ENCODE measurements at regions not wholly inside any gene's neighbourhood (a gene's known extent, or its start where the extent isn't known, plus 50 kb on each side); places are given as distances from the start of the nearest gene placed in this dataset.

- peaks cover 0 to 2% of the 10 kb centered on the region in 2 donors for H3K36me3 Mint-ChIP-seq
- H3K27me3 Mint-ChIP-seq: no peaks in the 10 kb centered on the region
- H3K27ac Mint-ChIP-seq: peak overlapping the region; percentile 67
- peaks cover 0 to 4% of the 10 kb centered on the region in 2 donors for H3K4me1 Mint-ChIP-seq
- DNase-seq: peak; percentile 18
- ATAC-seq (replicated peaks): peak; percentile 89 to 90
- H3K4me3 Mint-ChIP-seq: no peak overlapping the region
- peaks cover 9 to 12% of the 10 kb centered on the region in 2 donors for H3K9me3 Mint-ChIP-seq
Observed at GRCh38 chr4:170336238-170336775, 246.6 kb upstream of the AADAT start.

DNA sequence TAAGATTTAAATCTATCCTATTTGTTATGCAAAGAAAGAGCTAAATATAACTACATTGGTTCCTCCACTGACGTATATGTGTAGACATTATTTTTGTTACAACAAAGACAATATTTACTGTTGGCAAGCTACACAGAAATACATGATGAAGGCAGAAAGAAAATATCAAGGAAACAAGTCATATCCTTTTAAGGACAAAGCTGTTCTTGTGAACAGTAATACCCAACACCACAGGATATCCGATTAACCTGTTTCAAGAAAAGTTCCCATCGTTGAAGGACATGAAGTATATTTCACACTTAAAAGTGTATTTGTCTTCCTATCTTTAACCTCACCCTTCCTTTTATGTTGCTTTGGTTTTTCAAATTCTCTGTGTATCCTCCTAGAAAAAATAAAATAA, 235.8 kb upstream of the AADAT start:
- Mint-ChIP-seq H3K9me3 (peaks cover 15 to 16% of the 10 kb centered on the region in 2 donors), H3K36me3 (peaks cover 0 to 3% of the 10 kb centered on the region in 2 donors), H3K27ac (no peak overlapping the region), H3K4me3 (no peak overlapping the region), H3K27me3 (no peaks in the 10 kb centered on the region), H3K4me1 (no peaks in the 10 kb centered on the region)
- DNase-seq (no peak), ATAC-seq (replicated peaks) (no peak)

DNA sequence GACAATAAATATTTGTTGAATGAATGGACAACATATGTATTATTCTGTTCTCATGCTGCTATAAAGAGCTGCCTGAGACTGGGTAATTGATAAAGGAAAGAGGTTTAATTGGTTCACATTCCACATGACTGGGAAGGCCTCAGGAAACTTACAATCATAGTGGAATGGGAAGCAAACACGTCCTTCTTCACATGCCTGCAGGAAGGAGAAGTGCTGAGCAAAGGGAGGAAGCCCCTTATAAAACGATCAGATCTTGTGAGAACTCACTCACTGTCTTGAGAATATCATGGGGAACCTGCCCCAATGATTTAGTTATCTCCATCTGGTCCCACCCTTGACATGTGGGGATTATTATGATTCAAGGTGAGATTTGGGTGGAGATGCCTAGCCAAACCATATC, 233.9 kb upstream of the AADAT start:
- DNase-seq (no peak), ATAC-seq (replicated peaks) (no peak)
- Mint-ChIP-seq H3K27me3 (no peaks in the 10 kb centered on the region), H3K9me3 (peaks cover 15 to 17% of the 10 kb centered on the region in 2 donors), H3K4me1 (no peaks in the 10 kb centered on the region), H3K4me3 (no peak overlapping the region), H3K36me3 (peaks cover 0 to 3% of the 10 kb centered on the region in 2 donors), H3K27ac (no peak overlapping the region)

- no peak for ATAC-seq (replicated peaks)
- Mint-ChIP-seq H3K4me1 (no peaks in the 10 kb centered on the region), H3K27me3 (no peaks in the 10 kb centered on the region), H3K9me3 (peaks cover 0 to under 1% of the 10 kb centered on the region in 2 donors), H3K36me3 (no peaks in the 10 kb centered on the region), H3K27ac (no peak overlapping the region), H3K4me3 (no peak overlapping the region)
- DNase-seq: no peak
Observed at GRCh38 chr4:170307182-170307581, 217.4 kb upstream of the AADAT start.

GRCh38 chr4:170306208-170306607, 216.5 kb upstream of the AADAT start:
- Mint-ChIP-seq H3K36me3 (no peaks in the 10 kb centered on the region), H3K4me3 (no peak overlapping the region), H3K4me1 (no peaks in the 10 kb centered on the region), H3K27ac (no peak overlapping the region), H3K27me3 (no peaks in the 10 kb centered on the region), H3K9me3 (no peaks in the 10 kb centered on the region)
- DNase-seq: no peak
- ATAC-seq (replicated peaks): no peak

DNA sequence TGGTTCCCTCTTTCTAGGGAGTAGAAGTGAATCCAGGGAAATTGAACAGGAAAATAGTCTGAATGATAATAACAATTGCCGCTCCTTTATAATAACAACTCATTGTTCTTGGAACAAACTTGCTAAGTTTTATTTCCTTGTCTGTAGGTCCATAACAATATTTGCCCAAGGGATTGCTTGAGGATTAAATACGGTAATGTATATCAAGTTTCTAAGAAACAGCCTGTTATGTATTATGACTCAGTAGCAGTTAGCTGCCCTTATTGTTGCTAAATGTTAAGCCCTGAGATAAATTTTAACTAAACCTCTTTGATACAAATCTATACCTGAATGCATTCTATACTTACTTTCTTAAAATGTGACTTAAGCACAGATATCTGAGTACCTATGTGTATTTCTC, 215.9 kb upstream of the AADAT start:
- no peaks in the 10 kb centered on the region for H3K36me3 Mint-ChIP-seq
- H3K27me3 Mint-ChIP-seq: peaks cover 0 to 4% of the 10 kb centered on the region in 2 donors
- DNase-seq (no peak), ATAC-seq (replicated peaks) (no peak)
- no peak overlapping the region for H3K4me3 Mint-ChIP-seq
- no peaks in the 10 kb centered on the region for H3K9me3 Mint-ChIP-seq
- H3K27ac Mint-ChIP-seq: no peak overlapping the region
- no peaks in the 10 kb centered on the region for H3K4me1 Mint-ChIP-seq

- H3K4me1 Mint-ChIP-seq: peaks cover 0 to 10% of the 10 kb centered on the region in 2 donors
- peaks cover 0 to 6% of the 10 kb centered on the region in 2 donors for H3K27me3 Mint-ChIP-seq
- no peak overlapping the region for H3K4me3 Mint-ChIP-seq
- ATAC-seq (replicated peaks) (no peak), DNase-seq (no peak)
- H3K36me3 Mint-ChIP-seq: peaks cover 0 to 4% of the 10 kb centered on the region in 2 donors
- H3K9me3 Mint-ChIP-seq: peaks cover 4 to 5% of the 10 kb centered on the region in 2 donors
- H3K27ac Mint-ChIP-seq: no peak overlapping the region
Observed at GRCh38 chr4:170281027-170281426, 191.3 kb upstream of the AADAT start.

GRCh38 chr4:170278460-170278859, 188.7 kb upstream of the AADAT start:
- H3K27ac Mint-ChIP-seq: no peak overlapping the region
- H3K4me1 Mint-ChIP-seq: peaks cover 0 to 10% of the 10 kb centered on the region in 2 donors
- DNase-seq (no peak), ATAC-seq (replicated peaks) (peak; percentile 56 to 70)
- H3K9me3 Mint-ChIP-seq: peaks cover 4 to 5% of the 10 kb centered on the region in 2 donors
- H3K27me3 Mint-ChIP-seq: peaks cover 0 to 6% of the 10 kb centered on the region in 2 donors
- peaks cover 0 to 4% of the 10 kb centered on the region in 2 donors for H3K36me3 Mint-ChIP-seq
- H3K4me3 Mint-ChIP-seq: no peak overlapping the region

DNA sequence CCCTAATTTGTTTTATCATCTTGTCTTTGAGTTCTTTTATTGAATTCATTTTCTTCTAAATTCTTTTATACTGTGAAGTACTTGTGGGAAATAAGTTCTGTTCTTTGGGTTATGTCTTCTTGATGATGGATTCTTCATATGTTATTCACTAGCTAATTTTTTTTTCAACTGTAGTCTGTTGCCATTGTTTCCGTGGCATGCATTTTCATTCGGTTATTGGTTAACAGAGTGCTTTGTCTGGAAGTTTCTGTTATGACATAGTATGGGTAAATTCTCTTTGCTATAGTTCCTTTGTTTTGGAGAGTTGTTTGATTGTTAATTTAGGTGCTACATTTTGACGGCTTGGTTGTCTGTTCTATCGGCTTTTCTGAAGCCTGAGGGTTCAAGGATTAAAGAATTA, 184.9 kb upstream of the AADAT start:
- peaks cover 0 to 1% of the 10 kb centered on the region in 2 donors for H3K9me3 Mint-ChIP-seq
- no peak overlapping the region for H3K4me3 Mint-ChIP-seq
- peaks cover 0 to 1% of the 10 kb centered on the region in 2 donors for H3K27me3 Mint-ChIP-seq
- H3K27ac Mint-ChIP-seq: no peak overlapping the region
- no peak for ATAC-seq (replicated peaks)
- no peaks in the 10 kb centered on the region for H3K36me3 Mint-ChIP-seq
- peaks cover 3 to 18% of the 10 kb centered on the region in 2 donors for H3K4me1 Mint-ChIP-seq
- no peak for DNase-seq

GRCh38 chr4:170272959-170273358, 183.2 kb upstream of the AADAT start:
- ATAC-seq (replicated peaks): no peak
- H3K4me3 Mint-ChIP-seq: no peak overlapping the region
- H3K27ac Mint-ChIP-seq: no peak overlapping the region
- H3K27me3 Mint-ChIP-seq: peaks cover 0 to 12% of the 10 kb centered on the region in 2 donors
- H3K9me3 Mint-ChIP-seq: peaks cover 0 to 3% of the 10 kb centered on the region in 2 donors
- H3K4me1 Mint-ChIP-seq: peaks cover 3 to 13% of the 10 kb centered on the region in 2 donors
- DNase-seq: no peak
- no peaks in the 10 kb centered on the region for H3K36me3 Mint-ChIP-seq

DNA sequence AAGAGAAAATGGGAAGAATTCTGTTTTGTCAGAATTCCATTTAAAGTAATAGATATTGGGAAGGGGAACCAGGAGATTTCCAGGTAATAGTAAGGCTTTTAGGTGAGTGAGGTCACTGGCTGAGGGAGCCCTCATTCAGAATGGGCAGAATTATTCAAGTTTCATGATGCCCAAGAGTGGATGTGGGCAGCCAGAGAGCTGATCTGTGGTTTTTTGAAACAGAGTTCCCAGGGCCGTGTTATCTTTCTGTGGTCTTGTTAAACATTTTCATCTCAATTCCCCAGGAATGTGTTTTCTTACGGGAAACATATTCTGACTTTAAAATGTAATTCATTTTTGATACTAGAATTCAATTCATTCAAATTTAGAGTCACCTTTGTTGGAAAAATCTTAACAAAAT, 182.0 kb upstream of the AADAT start:
- H3K27me3 Mint-ChIP-seq: peaks cover 0 to 18% of the 10 kb centered on the region in 2 donors
- ATAC-seq (replicated peaks): peak in 1 of 2 donors; percentile 49
- H3K4me3 Mint-ChIP-seq: no peak overlapping the region
- no peaks in the 10 kb centered on the region for H3K36me3 Mint-ChIP-seq
- peaks cover 3 to 13% of the 10 kb centered on the region in 2 donors for H3K4me1 Mint-ChIP-seq
- no peak for DNase-seq
- H3K27ac Mint-ChIP-seq: no peak overlapping the region
- peaks cover 0 to 4% of the 10 kb centered on the region in 2 donors for H3K9me3 Mint-ChIP-seq

DNA sequence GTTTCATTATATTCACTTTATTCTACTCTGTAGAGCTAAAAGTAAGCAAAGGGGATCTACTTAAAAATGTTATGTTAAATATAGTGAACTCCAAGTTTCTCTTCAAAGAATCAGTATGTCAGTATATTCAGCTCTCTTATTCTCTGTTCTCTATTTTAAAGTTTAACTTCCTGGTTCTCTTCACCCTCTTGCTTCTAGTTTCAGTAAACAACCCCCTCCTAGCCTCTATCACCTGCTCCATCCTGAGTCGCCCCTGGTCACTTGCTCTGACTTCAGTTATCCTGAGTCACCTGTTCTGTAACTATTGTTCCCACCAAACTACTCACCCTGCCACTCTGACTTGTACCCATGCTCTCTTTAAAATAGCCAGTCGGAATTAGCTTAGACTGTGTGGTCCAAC, 180.9 kb upstream of the AADAT start:
- peaks cover 0 to 8% of the 10 kb centered on the region in 2 donors for H3K9me3 Mint-ChIP-seq
- peaks cover 0 to 27% of the 10 kb centered on the region in 2 donors for H3K27me3 Mint-ChIP-seq
- peaks cover 3 to 13% of the 10 kb centered on the region in 2 donors for H3K4me1 Mint-ChIP-seq
- DNase-seq: peak; percentile 4
- peak overlapping the region in 1 of 2 donors; percentile 9 for H3K4me3 Mint-ChIP-seq
- no peak overlapping the region for H3K27ac Mint-ChIP-seq
- ATAC-seq (replicated peaks): peak; percentile 87 to 88
- H3K36me3 Mint-ChIP-seq: no peaks in the 10 kb centered on the region

DNA sequence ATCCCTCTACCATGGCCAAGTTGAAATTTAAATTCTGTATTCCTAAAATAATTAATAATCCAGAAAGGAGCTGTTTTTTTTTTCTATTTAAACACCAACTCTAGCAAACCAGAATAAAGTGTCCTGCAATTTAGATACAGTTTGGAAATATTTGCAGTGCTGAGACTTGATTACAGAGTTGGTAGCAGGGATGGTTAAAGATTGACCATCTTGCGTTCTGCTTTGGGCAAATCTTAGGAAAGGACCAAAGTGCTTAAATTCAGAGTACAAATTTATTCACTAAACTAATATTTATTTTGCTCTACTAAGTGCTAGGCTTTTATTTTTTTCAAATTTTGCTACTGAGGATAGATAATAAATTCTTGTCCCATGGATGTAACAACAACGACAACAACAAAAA, 180.2 kb upstream of the AADAT start:
- DNase-seq: no peak
- Mint-ChIP-seq H3K4me1 (peaks cover 3 to 13% of the 10 kb centered on the region in 2 donors), H3K27me3 (peaks cover 0 to 27% of the 10 kb centered on the region in 2 donors), H3K9me3 (peaks cover 0 to 8% of the 10 kb centered on the region in 2 donors), H3K36me3 (no peaks in the 10 kb centered on the region), H3K4me3 (no peak overlapping the region), H3K27ac (no peak overlapping the region)
- ATAC-seq (replicated peaks): no peak

DNA sequence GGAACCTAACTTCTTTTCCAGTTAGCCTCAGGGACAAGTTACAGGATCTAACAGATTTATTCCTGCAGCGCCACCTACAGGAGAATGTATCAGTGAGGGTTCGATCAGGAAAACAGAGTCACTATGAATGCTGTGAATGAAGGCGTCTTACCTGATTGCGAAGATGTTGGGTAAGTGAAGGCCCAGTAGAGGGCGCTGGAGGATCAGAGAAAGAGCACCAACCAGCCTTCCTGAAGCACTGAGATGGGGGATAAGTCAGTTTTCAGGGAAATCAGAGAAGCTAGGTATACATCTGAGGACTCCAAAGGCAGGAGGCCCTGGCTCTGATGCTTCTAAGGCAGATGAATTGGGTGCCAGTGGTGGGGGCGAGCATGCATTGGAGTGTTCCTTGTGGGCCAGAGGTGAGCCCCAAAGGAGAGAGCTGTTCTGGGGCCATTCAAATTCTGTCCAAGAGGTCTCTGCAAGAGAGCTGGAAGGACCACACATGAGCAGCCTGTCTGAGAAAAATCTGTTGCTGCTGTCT, 169.9 kb upstream of the AADAT start:
- Mint-ChIP-seq H3K27ac (no peak overlapping the region), H3K4me3 (no peak overlapping the region), H3K9me3 (peaks cover 0 to 2% of the 10 kb centered on the region in 2 donors), H3K4me1 (peaks cover 2 to 9% of the 10 kb centered on the region in 2 donors), H3K27me3 (no peaks in the 10 kb centered on the region), H3K36me3 (no peaks in the 10 kb centered on the region)
- DNase-seq (peak; percentile 52), ATAC-seq (replicated peaks) (peak; percentile 94 to 95)

DNA sequence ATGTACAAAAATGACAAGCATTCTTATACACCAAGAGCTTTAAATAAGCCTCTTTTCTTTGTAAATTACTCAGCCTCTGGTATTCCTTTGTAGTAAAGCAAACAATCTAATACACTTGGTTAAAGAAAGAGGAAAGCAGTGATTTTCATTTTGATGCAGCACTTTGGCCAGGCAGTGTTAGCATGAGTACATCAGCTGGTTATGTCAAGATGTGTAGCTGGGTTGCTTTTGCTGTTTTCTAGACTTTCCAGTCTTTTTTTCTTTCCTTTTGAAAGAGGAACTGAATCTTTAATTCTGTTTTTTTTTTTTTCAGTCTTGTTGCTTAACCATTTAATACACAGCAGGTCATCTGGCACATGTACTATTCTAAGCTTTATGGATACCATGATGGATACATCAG, 167.1 kb upstream of the AADAT start:
- Mint-ChIP-seq H3K27me3 (no peaks in the 10 kb centered on the region), H3K36me3 (no peaks in the 10 kb centered on the region), H3K27ac (no peak overlapping the region), H3K4me3 (no peak overlapping the region), H3K9me3 (no peaks in the 10 kb centered on the region), H3K4me1 (peaks cover 2 to 9% of the 10 kb centered on the region in 2 donors)
- peak; percentile 51 to 64 for ATAC-seq (replicated peaks)
- DNase-seq: no peak

Measured in stimulated activated naive B cell treated with anti-CD40 and anti-IgM and Interleukin-4, amounts not matched to agents 10 μg/mL and 1 μg/mL and 100 μg/mL, for 72 hours (primary cell).